SK-N-MC (cell line): ENCODE measurements at regions not wholly inside any gene's neighbourhood (a gene's known extent, or its start where the extent isn't known, plus 50 kb on each side); places are given as distances from the start of the nearest gene placed in this dataset.

Experiments used
- EZH2 ChIP-seq: fragments of 200-600 bp; sonication (generic); IDR thresholded peaks from one replicate; pipeline ENCODE4 v1.6.1; 2017; ENCODE audit warnings: antibody characterized with exemption
- FOXP2 ChIP-seq: optimal IDR thresholded peaks from 2 replicates; pipeline ENCODE3; 2011; ENCODE audit warnings: mild to moderate bottlenecking, moderate library complexity; ENCODE audit not compliant: insufficient read depth; ENCODE audit errors: extremely low read length, control extremely low read depth
- POLR2AphosphoS5 ChIP-seq: IDR thresholded peaks from 2 replicates; pipeline ENCODE4 v1.6.1; 2012; ENCODE audit warnings: mild to moderate bottlenecking, low read depth, low read length, borderline replicate concordance

GRCh38 chr6:16078064-16078463 lies 50.8 kb upstream of the MYLIP start:
- TF ChIP-seq POLR2AphosphoS5 = no peak
- no peak for TF ChIP-seq EZH2
- no peak for TF ChIP-seq FOXP2
